HepG2 (cell line): ENCODE measurements at regions not wholly inside any gene's neighbourhood (a gene's known extent, or its start where the extent isn't known, plus 50 kb on each side); places are given as distances from the start of the nearest gene placed in this dataset.

Source experiments
- ATAC-seq: fragments of 200-7000 bp; cut with Tn5 transposase; 3 replicates; pipeline ENCODE4 v1.9.1; 2020; ENCODE audit warnings: mild to moderate bottlenecking, moderate library complexity
- BruUV-seq: library from RNA; stranded (reverse); fragments of 400-500 nt; replicated peaks from 2 replicates; lab custom pipeline; 2021; lab: Mats Ljungman, UMichigan
- CTCF ChIA-PET: fragments of 300-600 bp; formaldehyde crosslinking; extraction: SDS; loops from one replicate; lab custom pipeline; 2021; ENCODE audit warnings: low total read pairs, inconsistent platforms, low intra/inter-chr PET ratio; lab: Yijun Ruan, JAX
- POLR2A ChIA-PET: fragments of 350-600 bp; sonication (Branson Sonifier 250); formaldehyde crosslinking; loops from one replicate; lab custom pipeline; 2020; ENCODE audit warnings: antibody characterized with exemption, inconsistent platforms; lab: Yijun Ruan, JAX
- DNase-seq: peaks from one replicate; pipeline ENCODE4 v3.0.0-alpha.2; 2015; ENCODE audit warnings: low spot score
- FAIRE-seq: peaks from 3 replicates; lab custom pipeline; 2011; peaks lifted over from hg19 to GRCh38; lab: Jason Lieb, UNC
- H2AFZ ChIP-seq: one replicate; pipeline ENCODE4 v1.6.1; 2011; ENCODE audit warnings: low read length, inconsistent platforms
- H3K27ac ChIP-seq: fragments of 300-600 bp; 3 replicates; pipeline ENCODE4 v1.8.0; 2011; ENCODE audit warnings: mixed run types, mild to moderate bottlenecking, mixed read lengths, low read length, inconsistent platforms; ENCODE audit not compliant: insufficient read depth; ENCODE audit errors: extremely low read length
- H3K27me3 ChIP-seq, 2 experiments: fragments of 200-600 bp in 1 of 2; 2 replicates in 1 of 2; 3 replicates in 1 of 2; pipeline versions ENCODE4 v1.6.0 to v1.8.0; 2011; ENCODE audit warnings: low read length in 2 of 2, mild to moderate bottlenecking in 2 of 2, moderate library complexity in 2 of 2, inconsistent platforms in 1 of 2; ENCODE audit not compliant: insufficient read depth in 2 of 2, control insufficient read depth in 1 of 2
- H3K36me3 ChIP-seq, 2 experiments: fragments of 200-600 bp in 1 of 2; replicated peaks in 1 of 2; 2 replicates in 1 of 2; 3 replicates in 1 of 2; pipeline versions ENCODE4 v1.5.1 to v1.8.0; 2011; ENCODE audit warnings: low read length in 2 of 2, inconsistent platforms in 1 of 2; ENCODE audit not compliant: insufficient read depth in 2 of 2, control insufficient read depth in 1 of 2
- H3K4me1 ChIP-seq: 2 replicates; pipeline ENCODE4 v1.5.1; 2012; ENCODE audit warnings: low read length, inconsistent platforms; ENCODE audit not compliant: insufficient read depth
- H3K4me2 ChIP-seq: 2 replicates; pipeline ENCODE4 v1.6.0; 2011; ENCODE audit warnings: low read depth, low read length, inconsistent platforms
- H3K4me3 ChIP-seq, 3 experiments: fragments of 200-600 bp in 1 of 3; sonication (generic), shearing (Covaris generic) in 1 of 3; replicated peaks in 1 of 3; 2 replicates each; pipeline ENCODE4 v1.5.1; 2011 to 2016; ENCODE audit warnings: low read length in 3 of 3, inconsistent platforms in 2 of 3, low read depth in 2 of 3, mild to moderate bottlenecking in 2 of 3, control low read depth in 1 of 3, mixed read lengths in 1 of 3; ENCODE audit not compliant: insufficient read depth in 1 of 3
- H3K79me2 ChIP-seq: one replicate; pipeline ENCODE4 v1.6.1; 2011; ENCODE audit warnings: low read length, inconsistent platforms; ENCODE audit not compliant: insufficient read depth
- H3K9ac ChIP-seq: 2 replicates; pipeline ENCODE4 v1.6.0; 2011; ENCODE audit warnings: mild to moderate bottlenecking, low read depth, low read length, inconsistent platforms; ENCODE audit not compliant: insufficient read depth
- H3K9me3 ChIP-seq: 2 replicates; pipeline ENCODE4 v1.5.1; 2012; ENCODE audit warnings: mild to moderate bottlenecking, low read length
- H4K20me1 ChIP-seq: 2 replicates; pipeline ENCODE4 v1.6.0; 2011; ENCODE audit warnings: inconsistent platforms, mild to moderate bottlenecking, low read length, moderate library complexity; ENCODE audit not compliant: insufficient read depth
- CREB1 ChIP-seq, 2 experiments: fragments of 450-650 bp in 1 of 2; IDR thresholded peaks; 2 replicates each; pipeline ENCODE4 v1.6.1; 2016 to 2017; ENCODE audit warnings: control low read depth in 1 of 2, mild to moderate bottlenecking in 1 of 2, missing compliant biosample characterization in 1 of 2, missing genetic modification characterization in 1 of 2
- EP300 ChIP-seq, 3 experiments: sonication (generic) in 1 of 3; formaldehyde crosslinking in 1 of 3; IDR thresholded peaks; 2 replicates each; pipeline versions ENCODE4 v1.5.1 to v1.6.1; 2011 to 2020; ENCODE audit warnings: low read depth in 2 of 3, low read length in 2 of 3, borderline replicate concordance in 1 of 3, improper control_type of control experiment in 1 of 3, mild to moderate bottlenecking in 1 of 3, missing genetic modification reagents in 1 of 3, moderate library complexity in 1 of 3
- HDAC1 ChIP-seq: sonication (generic); formaldehyde crosslinking; IDR thresholded peaks from 2 replicates; pipeline ENCODE4 v1.5.1; 2020; ENCODE audit warnings: mild to moderate bottlenecking, missing genetic modification reagents
- MYNN ChIP-seq: sonication (generic); formaldehyde crosslinking; IDR thresholded peaks from 2 replicates; pipeline ENCODE4 v1.4.0; 2020; ENCODE audit warnings: mild to moderate bottlenecking, low read depth, missing genetic modification reagents
- NFKB2 ChIP-seq: sonication (generic); formaldehyde crosslinking; IDR thresholded peaks from 2 replicates; pipeline ENCODE4 v1.4.0; 2020; ENCODE audit warnings: missing genetic modification reagents, borderline replicate concordance
- ZEB1 ChIP-seq: IDR thresholded peaks from 2 replicates; pipeline ENCODE4 v1.6.1; 2012; ENCODE audit warnings: mild to moderate bottlenecking, low read depth, inconsistent platforms; ENCODE audit not compliant: insufficient replicate concordance
- ZNF549 ChIP-seq: sonication (generic); formaldehyde crosslinking; IDR thresholded peaks from 2 replicates; pipeline ENCODE4 v1.5.0; 2020; ENCODE audit warnings: missing genetic modification reagents
- ZNF569 ChIP-seq: sonication (generic); formaldehyde crosslinking; IDR thresholded peaks from 2 replicates; pipeline ENCODE4 v1.5.0; 2020; ENCODE audit warnings: mild to moderate bottlenecking, missing genetic modification reagents, moderate library complexity, borderline replicate concordance
- WGBS: methylation state at CpG from one replicate; pipeline ENCODE4 v1.1.6; 2017; ENCODE audit warnings: low lambda C conversion rate; 5-methylcytosine and 5-hydroxymethylcytosine counted together
- in situ Hi-C: cut with HindIII; loops from 2 replicates; pipeline ENCODE4 v1.10.0; 2017; ENCODE audit warnings: low pct_unique_long_range_greater_than_20kb; ENCODE audit not compliant: extremely low pct_ligation_motif_present
- intact Hi-C: fragments of 100-400 bp; cut with micrococcal nuclease; formaldehyde crosslinking; loops from one replicate; pipeline ENCODE4 v1.10.0; 2022; ENCODE audit not compliant: unreplicated experiment
- TF ChIP-seq, protein P1 (sequence below): sonication (generic); formaldehyde crosslinking; IDR thresholded peaks from one replicate; pipeline ENCODE4 v1.5.1; 2020; ENCODE audit warnings: mild to moderate bottlenecking, missing genetic modification reagents; ENCODE audit errors: not compliant biosample characterization

DNA sequence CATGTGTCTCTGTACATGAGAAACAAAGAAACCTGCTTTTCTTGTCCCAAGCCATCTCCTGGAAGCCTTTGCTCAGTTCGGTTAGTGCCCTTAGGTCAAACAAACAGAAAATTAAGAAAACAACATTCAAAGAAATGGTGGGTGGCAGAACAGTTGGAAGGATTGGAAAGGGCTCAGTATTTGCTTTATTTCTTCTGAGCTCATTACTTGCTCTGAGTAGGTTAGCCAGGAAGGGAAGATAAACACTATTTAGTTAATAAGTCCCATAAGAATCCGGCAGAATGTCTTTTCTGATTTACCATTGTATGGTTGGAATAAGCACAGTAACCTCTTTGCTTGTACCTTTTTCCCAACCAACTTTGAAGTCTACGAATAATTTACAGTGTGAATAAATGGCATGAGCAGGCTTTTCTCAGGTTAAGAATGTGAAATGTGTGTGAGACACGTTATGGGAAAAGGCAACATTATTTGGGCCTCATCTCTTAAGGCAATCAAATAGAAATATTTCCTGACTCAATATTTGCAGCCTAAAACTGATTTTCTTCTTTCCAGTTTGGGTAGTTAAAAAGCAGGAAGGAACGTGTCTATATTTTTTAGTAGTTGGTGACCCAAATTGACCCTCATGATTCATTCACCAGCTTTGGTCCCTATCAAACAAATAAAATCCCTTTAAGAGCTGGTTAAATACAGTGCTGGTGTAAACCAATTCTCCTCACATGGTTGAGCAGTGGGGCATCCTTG, 158.5 kb downstream of the DKK1 start:
- no TSS peak for BruUV-seq
- H3K4me2 ChIP-seq: no peak overlapping the region; the same call in 1 of the 2 replicates
- H3K27me3 ChIP-seq: no peaks in the 10 kb centered on the region
- H4K20me1 ChIP-seq: no peaks in the 10 kb centered on the region
- POLR2A ChIA-PET: no interaction called here
- H3K9ac ChIP-seq: no peak overlapping the region
- no peak overlapping the region for H3K27ac ChIP-seq
- in situ Hi-C loops (no loop called here), intact Hi-C loops (no loop called here)
- 22% methylated on average over 5 of the region's 5 CpGs for WGBS
- H3K4me3 ChIP-seq: no peak overlapping the region
- no peaks in the 10 kb centered on the region for H3K79me2 ChIP-seq
- no peak for ATAC-seq
- FAIRE-seq: no peak
- DNase-seq: peak; percentile 6
- CTCF ChIA-PET: no interaction called here
- TF ChIP-seq ZNF569: no peak
- no peak for TF ChIP-seq ZEB1
- peak in 1 of 2 experiments; percentile 51; a peak in 2 of 4 replicates for TF ChIP-seq EP300 (IDR thresholded peaks at IDR 0.05; ENCODE audit: low read depth in 2 of 2, low read length in 2 of 2)
- no peak for TF ChIP-seq EP300 (CRISPR knock-in tag; IDR thresholded peaks at IDR 0.05; ENCODE audit: borderline replicate concordance)
- TF ChIP-seq CREB1 (IDR thresholded peaks at IDR 0.05): no peak
- 0 out of 2 replicates have a peak, but pooled peaks have one; percentile 10 for TF ChIP-seq CREB1 (CRISPR knock-in tag; IDR thresholded peaks at IDR 0.05)
- TF ChIP-seq ZNF549 (CRISPR knock-in tag): no peak
- TF ChIP-seq MYNN (CRISPR knock-in tag): no peak
- no peak for TF ChIP-seq HDAC1
- no peak overlapping the region for H2AFZ ChIP-seq
- no peaks in the 10 kb centered on the region for H3K9me3 ChIP-seq
- peaks cover 19% of the 10 kb centered on the region for H3K4me1 ChIP-seq
- H3K36me3 ChIP-seq: no peaks in the 10 kb centered on the region

DNA sequence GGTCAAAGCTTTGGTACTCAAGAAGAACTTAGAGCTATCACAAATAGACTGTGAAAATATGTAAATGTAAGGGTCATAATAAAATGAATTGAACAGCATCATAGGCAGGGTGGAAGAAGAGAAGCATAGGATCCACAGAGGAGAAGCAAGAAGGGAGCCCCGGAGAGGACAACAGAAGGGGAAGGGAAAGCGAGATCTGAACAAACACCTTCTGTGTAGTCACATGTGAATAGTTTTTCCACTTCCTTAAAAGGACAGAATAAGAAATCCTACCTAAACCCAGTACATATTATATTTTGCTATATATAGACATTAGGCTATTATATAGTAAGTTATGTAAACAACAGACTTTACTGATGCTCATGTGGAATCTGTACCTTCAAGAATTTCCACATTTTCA, 160.2 kb downstream of the DKK1 start:
- intact Hi-C loops: no loop called here
- FAIRE-seq (no peak), ATAC-seq (no peak), DNase-seq (no peak)
- no TSS peak for BruUV-seq
- H3K9me3 ChIP-seq: no peaks in the 10 kb centered on the region
- WGBS: 74% methylated on average over 2 of the region's 2 CpGs
- H3K27ac ChIP-seq: no peak overlapping the region
- in situ Hi-C loops: no loop called here
- ChIA-PET POLR2A (no interaction called here), CTCF (no interaction called here)
- H3K27me3 ChIP-seq: no peaks in the 10 kb centered on the region
- H3K79me2 ChIP-seq: no peaks in the 10 kb centered on the region
- H3K4me1 ChIP-seq: peaks cover 19% of the 10 kb centered on the region
- no peak overlapping the region for H3K4me3 ChIP-seq
- no peak overlapping the region for H3K9ac ChIP-seq
- H3K36me3 ChIP-seq: no peaks in the 10 kb centered on the region
- no peaks in the 10 kb centered on the region for H4K20me1 ChIP-seq
- H2AFZ ChIP-seq: no peak overlapping the region
- no peak overlapping the region for H3K4me2 ChIP-seq
- no peak for TF ChIP-seq NFKB2
- TF ChIP-seq, protein P1, sequence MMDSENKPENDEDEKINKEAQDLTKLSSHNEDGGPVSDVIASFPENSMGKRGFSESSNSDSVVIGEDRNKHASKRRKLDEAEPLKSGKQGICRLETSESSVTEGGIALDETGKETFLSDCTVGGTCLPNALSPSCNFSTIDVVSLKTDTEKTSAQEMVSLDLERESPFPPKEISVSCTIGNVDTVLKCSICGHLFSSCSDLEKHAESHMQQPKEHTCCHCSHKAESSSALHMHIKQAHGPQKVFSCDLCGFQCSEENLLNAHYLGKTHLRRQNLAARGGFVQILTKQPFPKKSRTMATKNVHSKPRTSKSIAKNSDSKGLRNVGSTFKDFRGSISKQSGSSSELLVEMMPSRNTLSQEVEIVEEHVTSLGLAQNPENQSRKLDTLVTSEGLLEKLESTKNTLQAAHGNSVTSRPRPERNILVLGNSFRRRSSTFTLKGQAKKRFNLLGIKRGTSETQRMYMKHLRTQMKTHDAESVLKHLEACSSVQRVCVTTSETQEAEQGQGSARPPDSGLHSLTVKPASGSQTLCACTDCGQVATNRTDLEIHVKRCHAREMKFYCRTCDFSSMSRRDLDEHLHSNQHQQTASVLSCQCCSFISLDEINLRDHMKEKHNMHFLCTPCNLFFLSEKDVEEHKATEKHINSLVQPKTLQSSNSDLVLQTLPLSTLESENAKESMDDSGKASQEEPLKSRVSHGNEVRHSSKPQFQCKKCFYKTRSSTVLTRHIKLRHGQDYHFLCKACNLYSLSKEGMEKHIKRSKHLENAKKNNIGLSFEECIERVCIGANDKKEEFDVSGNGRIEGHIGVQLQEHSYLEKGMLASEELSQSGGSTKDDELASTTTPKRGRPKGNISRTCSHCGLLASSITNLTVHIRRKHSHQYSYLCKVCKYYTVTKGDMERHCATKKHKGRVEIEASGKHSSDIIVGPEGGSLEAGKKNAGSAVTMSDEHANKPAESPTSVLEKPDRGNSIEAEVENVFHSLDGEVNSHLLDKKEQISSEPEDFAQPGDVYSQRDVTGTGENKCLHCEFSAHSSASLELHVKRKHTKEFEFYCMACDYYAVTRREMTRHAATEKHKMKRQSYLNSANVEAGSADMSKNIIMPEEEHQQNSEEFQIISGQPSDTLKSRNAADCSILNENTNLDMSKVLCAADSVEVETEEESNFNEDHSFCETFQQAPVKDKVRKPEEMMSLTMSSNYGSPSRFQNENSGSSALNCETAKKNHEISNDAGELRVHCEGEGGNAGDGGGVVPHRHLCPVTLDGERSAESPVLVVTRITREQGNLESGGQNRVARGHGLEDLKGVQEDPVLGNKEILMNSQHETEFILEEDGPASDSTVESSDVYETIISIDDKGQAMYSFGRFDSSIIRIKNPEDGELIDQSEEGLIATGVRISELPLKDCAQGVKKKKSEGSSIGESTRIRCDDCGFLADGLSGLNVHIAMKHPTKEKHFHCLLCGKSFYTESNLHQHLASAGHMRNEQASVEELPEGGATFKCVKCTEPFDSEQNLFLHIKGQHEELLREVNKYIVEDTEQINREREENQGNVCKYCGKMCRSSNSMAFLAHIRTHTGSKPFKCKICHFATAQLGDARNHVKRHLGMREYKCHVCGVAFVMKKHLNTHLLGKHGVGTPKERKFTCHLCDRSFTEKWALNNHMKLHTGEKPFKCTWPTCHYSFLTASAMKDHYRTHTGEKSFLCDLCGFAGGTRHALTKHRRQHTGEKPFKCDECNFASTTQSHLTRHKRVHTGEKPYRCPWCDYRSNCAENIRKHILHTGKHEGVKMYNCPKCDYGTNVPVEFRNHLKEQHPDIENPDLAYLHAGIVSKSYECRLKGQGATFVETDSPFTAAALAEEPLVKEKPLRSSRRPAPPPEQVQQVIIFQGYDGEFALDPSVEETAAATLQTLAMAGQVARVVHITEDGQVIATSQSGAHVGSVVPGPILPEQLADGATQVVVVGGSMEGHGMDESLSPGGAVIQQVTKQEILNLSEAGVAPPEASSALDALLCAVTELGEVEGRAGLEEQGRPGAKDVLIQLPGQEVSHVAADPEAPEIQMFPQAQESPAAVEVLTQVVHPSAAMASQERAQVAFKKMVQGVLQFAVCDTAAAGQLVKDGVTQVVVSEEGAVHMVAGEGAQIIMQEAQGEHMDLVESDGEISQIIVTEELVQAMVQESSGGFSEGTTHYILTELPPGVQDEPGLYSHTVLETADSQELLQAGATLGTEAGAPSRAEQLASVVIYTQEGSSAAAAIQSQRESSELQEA (CRISPR knock-in tag): no peak
